ENCODE measurements at regions not wholly inside any gene's neighbourhood (a gene's known extent, or its start where the extent isn't known, plus 50 kb on each side); places are given as distances from the start of the nearest gene placed in this dataset.

DNA sequence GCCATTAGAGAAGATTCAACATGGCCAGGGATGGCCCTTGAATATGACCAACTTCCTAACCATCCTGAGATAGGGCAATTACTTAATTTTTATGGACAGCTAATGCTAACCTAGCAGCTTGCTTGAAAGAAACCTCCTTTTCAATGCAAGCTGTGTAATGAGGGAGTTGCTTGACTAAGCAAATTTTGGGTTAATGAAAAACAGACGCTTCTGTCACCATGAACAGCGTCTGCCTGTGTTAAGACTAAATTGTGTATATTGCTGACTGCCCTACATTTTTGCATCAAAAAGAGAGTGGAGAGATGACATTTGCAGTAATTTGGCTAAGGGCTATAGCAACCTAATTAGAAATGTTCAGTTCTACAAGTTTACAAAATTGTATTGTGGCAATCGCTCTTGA, 319.2 kb upstream of the LRATD1 start:
- POLR2A ChIA-PET, result no interaction called here
- Histone ChIP-seq H3K4me3 (ENCODE audit: low read depth in 2 of 2, low read length in 2 of 2) (no peak overlapping the region), H3K27ac (ENCODE audit: low read length) (no peak overlapping the region), H3K27me3 (ENCODE audit: control insufficient read depth, insufficient read depth, low read length) (no peaks in the 10 kb centered on the region), H3K4me1 (ENCODE audit: control insufficient read depth, insufficient read depth, low read length) (no peaks in the 10 kb centered on the region), H3K9me3 (ENCODE audit: control insufficient read depth, insufficient read depth, low read depth, low read length) (no peaks in the 10 kb centered on the region), H3K36me3 (ENCODE audit: control insufficient read depth, insufficient read depth, low read length) (no peaks in the 10 kb centered on the region)
- CTCF ChIA-PET, result no interaction called here
- in situ Hi-C loops (cut with HindIII; ENCODE audit: low pct_unique_long_range_greater_than_20kb, low sequenced_read_pairs), result no loop called here
- ATAC-seq (no peak), DNase-seq (ENCODE audit: low read depth, low spot score) (no peak)
- BruUV-seq (replicated peaks), result no TSS peak
- intact Hi-C loops (cut with micrococcal nuclease; ENCODE audit: unreplicated experiment), result no loop called here
- TF ChIP-seq POLR2AphosphoS5 (IDR thresholded peaks at IDR 0.05; ENCODE audit: low read depth, low read length), result no peak
- TF ChIP-seq SIN3A (IDR thresholded peaks at IDR 0.05; ENCODE audit: borderline replicate concordance, insufficient read depth, low read depth, low read length), result no peak
- no peak for TF ChIP-seq TCF7L2 (IDR thresholded peaks at IDR 0.05; ENCODE audit: low read depth, low read length)
- TF ChIP-seq REST (IDR thresholded peaks at IDR 0.05; ENCODE audit: insufficient read depth in 1 of 2, low read depth in 2 of 2, low read length in 1 of 2), result no peak
- TF ChIP-seq, protein P1, sequence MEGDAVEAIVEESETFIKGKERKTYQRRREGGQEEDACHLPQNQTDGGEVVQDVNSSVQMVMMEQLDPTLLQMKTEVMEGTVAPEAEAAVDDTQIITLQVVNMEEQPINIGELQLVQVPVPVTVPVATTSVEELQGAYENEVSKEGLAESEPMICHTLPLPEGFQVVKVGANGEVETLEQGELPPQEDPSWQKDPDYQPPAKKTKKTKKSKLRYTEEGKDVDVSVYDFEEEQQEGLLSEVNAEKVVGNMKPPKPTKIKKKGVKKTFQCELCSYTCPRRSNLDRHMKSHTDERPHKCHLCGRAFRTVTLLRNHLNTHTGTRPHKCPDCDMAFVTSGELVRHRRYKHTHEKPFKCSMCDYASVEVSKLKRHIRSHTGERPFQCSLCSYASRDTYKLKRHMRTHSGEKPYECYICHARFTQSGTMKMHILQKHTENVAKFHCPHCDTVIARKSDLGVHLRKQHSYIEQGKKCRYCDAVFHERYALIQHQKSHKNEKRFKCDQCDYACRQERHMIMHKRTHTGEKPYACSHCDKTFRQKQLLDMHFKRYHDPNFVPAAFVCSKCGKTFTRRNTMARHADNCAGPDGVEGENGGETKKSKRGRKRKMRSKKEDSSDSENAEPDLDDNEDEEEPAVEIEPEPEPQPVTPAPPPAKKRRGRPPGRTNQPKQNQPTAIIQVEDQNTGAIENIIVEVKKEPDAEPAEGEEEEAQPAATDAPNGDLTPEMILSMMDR (IDR thresholded peaks at IDR 0.05), result no peak

- no TSS peak for BruUV-seq (replicated peaks)
- H3K4me1 ChIP-seq (ENCODE audit: control insufficient read depth, insufficient read depth, low read length), result no peaks in the 10 kb centered on the region
- no peak overlapping the region for H3K4me3 ChIP-seq (ENCODE audit: low read depth in 2 of 2, low read length in 2 of 2)
- POLR2A ChIA-PET, result no interaction called here
- no peak for TF ChIP-seq POLR2AphosphoS5 (IDR thresholded peaks at IDR 0.05; ENCODE audit: low read depth, low read length)
- TF ChIP-seq SIN3A (IDR thresholded peaks at IDR 0.05; ENCODE audit: borderline replicate concordance, insufficient read depth, low read depth, low read length), result no peak
- H3K9me3 ChIP-seq (ENCODE audit: control insufficient read depth, insufficient read depth, low read depth, low read length), result no peaks in the 10 kb centered on the region
- no peaks in the 10 kb centered on the region for H3K27me3 ChIP-seq (ENCODE audit: control insufficient read depth, insufficient read depth, low read length)
- CTCF ChIA-PET, result no interaction called here
- DNase-seq (ENCODE audit: low read depth, low spot score) (no peak), ATAC-seq (no peak)
- in situ Hi-C loops (cut with HindIII; ENCODE audit: low pct_unique_long_range_greater_than_20kb, low sequenced_read_pairs), result no loop called here
- H3K36me3 ChIP-seq (ENCODE audit: control insufficient read depth, insufficient read depth, low read length), result no peaks in the 10 kb centered on the region
- H3K27ac ChIP-seq (ENCODE audit: low read length), result no peak overlapping the region
- intact Hi-C loops (cut with micrococcal nuclease; ENCODE audit: unreplicated experiment), result no loop called here
These were observed 315.9 kb upstream of the LRATD1 start for GRCh38 chr2:14316594-14316993.

- DNase-seq (ENCODE audit: low read depth, low spot score) (no peak), ATAC-seq (no peak)
- ChIA-PET POLR2A (no interaction called here), CTCF (no interaction called here)
- no TSS peak for BruUV-seq (replicated peaks)
- Histone ChIP-seq H3K4me3 (ENCODE audit: low read depth in 2 of 2, low read length in 2 of 2) (no peak overlapping the region), H3K27ac (ENCODE audit: low read length) (no peak overlapping the region), H3K36me3 (ENCODE audit: control insufficient read depth, insufficient read depth, low read length) (no peaks in the 10 kb centered on the region), H3K9me3 (ENCODE audit: control insufficient read depth, insufficient read depth, low read depth, low read length) (no peaks in the 10 kb centered on the region), H3K27me3 (ENCODE audit: control insufficient read depth, insufficient read depth, low read length) (no peaks in the 10 kb centered on the region), H3K4me1 (ENCODE audit: control insufficient read depth, insufficient read depth, low read length) (no peaks in the 10 kb centered on the region)
- intact Hi-C loops (cut with micrococcal nuclease; ENCODE audit: unreplicated experiment) (no loop called here), in situ Hi-C loops (cut with HindIII; ENCODE audit: low pct_unique_long_range_greater_than_20kb, low sequenced_read_pairs) (no loop called here)
- TF ChIP-seq TCF7L2 (IDR thresholded peaks at IDR 0.05; ENCODE audit: low read depth, low read length) (no peak), REST (IDR thresholded peaks at IDR 0.05; ENCODE audit: insufficient read depth in 1 of 2, low read depth in 2 of 2, low read length in 1 of 2) (no peak), SIN3A (IDR thresholded peaks at IDR 0.05; ENCODE audit: borderline replicate concordance, insufficient read depth, low read depth, low read length) (no peak), POLR2AphosphoS5 (IDR thresholded peaks at IDR 0.05; ENCODE audit: low read depth, low read length) (no peak)
- TF ChIP-seq, protein P1 (IDR thresholded peaks at IDR 0.05), result no peak
These were observed 311.2 kb upstream of the LRATD1 start for GRCh38 chr2:14321357-14321756.

Data from Panc1 (cell line).